ENCODE measurements at regions not wholly inside any gene's neighbourhood (a gene's known extent, or its start where the extent isn't known, plus 50 kb on each side); places are given as distances from the start of the nearest gene placed in this dataset.

GRCh38 chr19:13693889-13694288 is 70.4 kb upstream of the MRI1 start:
- TF ChIP-seq CTCF (IDR thresholded peaks at IDR 0.05) (no peak), EZH2 (IDR thresholded peaks at IDR 0.05) (no peak), EZH2phosphoT487 (IDR thresholded peaks at IDR 0.05) (no peak)
